ENCODE measurements at regions not wholly inside any gene's neighbourhood (a gene's known extent, or its start where the extent isn't known, plus 50 kb on each side); places are given as distances from the start of the nearest gene placed in this dataset.
"Not testable (repeated sequence)": the region's sequence is repeated elsewhere in the genome, so short reads cannot be mapped to it uniquely, and the experiment has no call there.

DNA sequence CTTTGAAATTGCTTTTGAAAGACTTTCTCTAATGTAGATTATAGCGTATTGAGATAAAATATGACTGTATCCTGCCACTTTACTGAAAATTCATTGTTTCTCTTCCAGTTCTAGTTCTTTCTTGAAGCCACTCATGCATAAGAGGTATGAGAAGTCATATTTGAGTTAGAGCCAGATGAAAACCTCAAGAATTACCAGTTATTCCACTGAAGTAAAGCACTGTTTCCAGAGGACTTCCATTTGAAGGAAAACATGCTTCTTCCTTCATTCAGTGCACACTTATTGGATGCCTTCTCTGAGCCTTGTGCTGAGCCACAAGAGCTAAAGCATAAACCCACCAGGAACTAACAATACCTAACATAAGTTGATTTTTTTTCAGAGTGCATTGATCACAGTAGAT, 513.4 kb downstream of the ZNF385D start:
- DNase-seq = no peak

DNA sequence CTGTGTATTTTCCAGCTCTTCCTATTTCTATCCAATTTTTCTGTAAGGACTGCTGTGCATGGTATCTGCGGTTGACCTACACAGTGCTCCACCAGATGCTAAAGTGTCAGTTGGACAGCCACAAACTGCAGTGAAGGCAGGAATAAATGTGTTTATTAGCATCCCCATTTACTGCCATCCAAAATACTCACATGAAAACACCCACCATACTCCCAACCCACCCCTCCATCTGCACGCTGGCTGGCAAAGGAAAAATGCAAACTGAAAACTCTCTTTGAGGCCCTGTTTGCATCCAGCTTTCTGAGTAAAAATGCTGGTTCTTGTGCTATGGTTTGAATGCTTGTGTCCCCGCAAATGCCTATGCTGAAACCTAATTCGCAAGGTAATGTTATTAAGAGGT, 515.5 kb downstream of the ZNF385D start:
- DNase-seq = no peak

DNA sequence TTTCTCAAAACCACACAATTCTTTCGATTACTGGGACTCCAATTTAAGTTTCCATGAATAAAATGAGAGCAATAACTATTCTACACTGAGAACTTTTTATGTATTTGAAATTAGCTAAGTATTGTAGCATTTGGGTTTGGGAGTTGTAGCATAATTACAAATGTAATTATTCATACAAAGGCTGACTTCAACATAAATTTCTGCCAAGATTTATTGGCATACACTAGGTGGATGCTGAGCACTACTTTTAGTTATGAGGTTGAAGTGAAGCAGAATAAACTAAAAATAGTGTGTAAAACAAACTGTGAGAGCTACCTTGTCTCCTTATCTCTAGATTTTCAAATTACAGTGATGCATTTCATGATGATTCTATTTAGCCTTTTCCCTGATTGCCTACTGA, 516.1 kb downstream of the ZNF385D start:
- no peak for DNase-seq

DNA sequence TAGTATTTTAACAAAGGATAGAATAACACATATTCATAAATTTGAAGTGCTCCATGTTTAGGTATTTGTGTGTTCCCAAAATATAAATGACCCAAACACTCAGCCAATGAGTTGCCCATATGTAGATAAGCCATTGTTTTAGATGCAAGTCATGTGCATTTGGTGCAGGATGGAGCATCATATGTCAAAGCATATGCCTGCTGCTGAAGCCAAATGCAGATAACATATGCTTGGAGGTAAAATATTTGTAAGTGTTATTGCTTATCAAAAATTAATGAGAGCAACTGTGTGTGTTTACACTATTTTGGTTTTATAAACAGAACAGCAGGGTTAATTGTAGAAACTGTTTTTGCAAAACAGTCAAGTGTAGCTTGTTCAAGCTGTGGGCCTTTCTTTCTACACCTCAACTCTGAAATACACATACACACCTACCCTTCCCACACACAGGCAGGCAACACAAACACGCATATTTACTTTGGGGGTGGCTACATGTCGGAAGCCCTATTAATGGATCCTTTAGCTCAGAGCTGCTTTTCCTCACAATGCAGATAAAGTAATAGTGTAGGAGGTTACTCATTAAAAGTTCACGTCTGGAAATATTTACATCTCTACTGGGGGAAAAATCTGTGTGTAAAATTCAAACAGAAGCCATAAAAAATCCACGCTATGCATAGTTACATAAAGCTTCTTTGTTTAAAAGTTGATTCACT, 521.4 kb downstream of the ZNF385D start:
- no peak for DNase-seq

DNA sequence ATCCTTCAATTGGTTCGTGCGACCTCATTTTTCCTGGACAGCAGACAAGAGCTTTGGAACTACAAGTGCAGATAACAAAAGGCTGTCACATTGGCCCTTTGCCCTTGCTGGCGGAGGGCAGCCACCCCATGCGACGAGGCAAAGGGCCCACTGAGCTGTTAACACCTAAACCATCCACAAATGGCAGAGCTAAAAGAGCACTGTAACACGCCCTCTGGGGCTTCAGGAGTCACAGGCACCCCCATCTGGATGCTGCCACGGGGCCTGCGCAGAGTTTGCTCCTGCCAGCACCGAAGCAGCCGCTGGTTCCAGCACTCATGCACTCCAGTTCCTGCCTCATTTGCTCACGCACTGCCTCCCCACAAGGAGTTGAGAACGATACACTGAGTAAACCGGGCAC, 524.9 kb downstream of the ZNF385D start:
- DNase-seq = no peak

DNA sequence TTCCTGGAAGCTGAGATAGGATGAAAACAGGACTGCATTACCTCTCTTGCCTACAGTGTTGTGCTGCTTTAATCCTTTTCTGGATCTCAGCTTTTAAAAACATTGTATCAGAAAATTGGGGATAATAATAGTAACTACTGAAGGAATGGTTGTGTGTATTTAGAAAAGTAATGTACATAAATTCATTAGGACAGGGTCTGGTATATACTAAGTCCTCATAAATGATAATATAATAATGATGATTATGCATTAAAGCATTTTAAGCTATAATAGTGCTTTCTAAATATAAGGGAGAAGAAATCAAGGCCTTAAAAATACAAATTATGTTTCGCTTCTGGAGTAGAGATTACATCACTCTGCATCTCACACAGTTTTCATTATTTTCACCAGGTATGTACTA, 530.1 kb downstream of the ZNF385D start:
- no peak for DNase-seq

DNA sequence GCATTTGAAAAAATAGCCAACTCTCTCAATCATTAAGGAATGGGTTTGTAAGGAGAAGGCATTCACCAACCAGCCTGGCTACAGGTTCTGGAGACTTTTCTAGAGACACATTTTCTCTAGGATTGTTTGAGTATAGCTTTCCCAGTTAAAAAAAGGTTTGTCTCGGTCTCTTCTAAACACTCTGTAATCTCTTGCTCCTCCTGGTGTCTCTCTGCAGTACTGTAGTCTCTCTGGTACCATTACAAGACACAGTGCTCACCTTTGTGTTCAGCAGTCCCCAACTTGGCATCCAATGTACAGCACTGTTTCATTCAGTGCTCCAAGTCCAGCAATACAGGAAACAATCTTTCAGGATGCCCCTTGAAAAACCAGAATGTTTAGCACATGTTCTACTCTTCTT, 534.4 kb downstream of the ZNF385D start:
- no peak for DNase-seq

DNA sequence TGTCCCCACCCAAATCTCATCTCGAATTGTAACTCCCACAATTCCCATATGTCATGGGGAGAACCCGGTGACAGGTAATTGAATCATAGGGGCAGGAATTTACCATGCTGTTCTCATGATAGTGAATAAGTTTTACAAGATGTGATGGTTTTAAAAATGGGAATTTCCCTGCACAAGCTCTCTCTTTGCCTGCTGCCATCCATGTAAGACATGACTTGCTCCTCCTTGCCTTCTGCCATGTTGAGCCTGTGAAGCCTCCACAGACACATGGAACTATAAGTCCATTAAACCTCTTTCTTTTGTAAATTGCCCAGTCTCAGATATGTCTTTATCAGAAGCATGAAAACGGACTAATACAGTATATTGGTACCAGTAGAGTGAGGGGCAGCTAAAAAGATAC, 546.9 kb downstream of the ZNF385D start:
- not testable (repeated sequence) for DNase-seq

DNA sequence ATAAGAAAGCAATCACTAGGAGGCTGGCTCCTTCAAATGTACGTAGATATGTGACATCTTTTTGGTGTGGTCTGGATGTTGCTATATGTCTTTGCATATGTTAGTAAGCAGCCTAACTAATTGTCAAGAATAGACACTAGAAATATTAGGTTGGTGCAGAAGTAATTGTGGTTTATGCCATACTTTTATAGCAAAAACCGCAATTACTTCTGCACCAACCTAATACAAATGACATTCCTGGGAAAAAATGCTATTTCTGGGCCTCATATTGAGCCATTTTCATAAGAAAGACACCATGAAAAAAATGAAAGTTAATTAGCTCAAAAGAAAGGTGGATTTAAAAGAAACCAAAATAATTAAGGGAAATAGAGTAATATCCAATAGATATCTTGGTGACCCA, 555.8 kb downstream of the ZNF385D start:
- no peak for DNase-seq

- DNase-seq = not testable (repeated sequence)
Observed at GRCh38 chr3:21194036-21194435, 557.0 kb downstream of the ZNF385D start.

- no peak for DNase-seq
Observed at GRCh38 chr3:21188459-21188858, 562.6 kb downstream of the ZNF385D start.

DNA sequence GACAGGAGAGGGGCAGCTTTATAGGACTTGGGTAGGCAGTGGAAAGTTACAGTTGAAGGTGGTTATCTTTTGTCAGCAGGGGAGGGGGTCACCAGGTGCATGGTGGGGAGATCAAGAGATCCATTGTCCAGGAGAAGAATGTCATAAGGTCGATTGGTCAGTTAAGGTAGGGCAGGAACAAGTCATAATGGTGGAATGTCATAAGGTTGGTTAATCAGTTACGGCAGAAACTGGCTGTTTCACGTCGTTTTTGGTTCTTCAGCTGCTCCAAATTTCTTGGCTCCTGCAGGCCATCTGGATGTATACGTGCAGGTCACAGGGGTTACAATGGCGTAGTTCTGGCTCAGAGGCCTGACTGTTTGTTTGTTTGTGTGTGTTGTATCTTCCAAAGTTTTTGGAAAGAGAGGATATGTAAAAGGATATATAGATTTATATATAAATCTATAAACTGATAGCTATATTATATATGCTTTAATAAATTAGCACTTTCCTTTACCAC, 565.1 kb downstream of the ZNF385D start:
- DNase-seq = no peak

DNA sequence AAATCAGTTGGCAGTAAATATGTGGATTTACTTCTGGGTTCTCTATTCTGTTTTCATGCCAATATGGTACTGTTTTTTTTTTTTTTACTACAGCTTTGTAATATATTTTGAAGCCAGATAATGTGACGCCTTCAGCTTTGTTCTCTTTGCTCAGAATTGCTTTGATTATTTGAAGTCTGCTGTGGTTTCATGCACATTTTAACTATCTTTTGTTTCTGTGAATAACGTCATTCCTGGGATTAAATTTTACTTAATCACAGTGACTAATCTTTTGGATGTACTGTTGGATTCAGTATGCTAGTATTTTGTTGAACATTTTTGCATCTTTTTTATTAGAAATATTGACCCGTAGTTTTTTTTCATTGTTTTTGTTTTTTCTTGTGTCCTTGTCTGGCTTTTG, 576.5 kb downstream of the ZNF385D start:
- no peak for DNase-seq

GRCh38 chr3:21170964-21171363, 580.0 kb downstream of the ZNF385D start:
- DNase-seq = no peak

DNA sequence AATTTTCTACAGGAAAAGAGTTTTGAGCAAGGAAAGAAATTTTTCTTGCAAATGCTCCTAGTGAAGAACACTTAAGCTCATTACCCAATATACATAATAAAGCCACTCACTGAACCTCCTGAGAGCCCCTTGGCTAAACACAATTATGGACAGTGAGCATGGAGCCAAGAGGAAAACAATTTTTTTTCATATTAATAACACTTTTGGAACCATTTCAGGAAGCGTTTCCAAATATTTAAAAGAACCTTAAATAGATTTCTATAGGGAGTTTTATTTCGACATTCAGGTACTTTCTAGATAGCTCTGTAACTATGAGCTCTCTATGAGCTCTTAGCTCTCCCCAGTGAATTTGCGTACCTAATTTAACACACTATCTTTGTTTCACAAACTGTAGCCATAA, 581.1 kb downstream of the ZNF385D start:
- DNase-seq = no peak

- DNase-seq = no peak
Observed at GRCh38 chr3:21168471-21168870, 582.5 kb downstream of the ZNF385D start.

- no peak for DNase-seq
Observed at GRCh38 chr3:21163956-21164355, 587.1 kb downstream of the ZNF385D start.

DNA sequence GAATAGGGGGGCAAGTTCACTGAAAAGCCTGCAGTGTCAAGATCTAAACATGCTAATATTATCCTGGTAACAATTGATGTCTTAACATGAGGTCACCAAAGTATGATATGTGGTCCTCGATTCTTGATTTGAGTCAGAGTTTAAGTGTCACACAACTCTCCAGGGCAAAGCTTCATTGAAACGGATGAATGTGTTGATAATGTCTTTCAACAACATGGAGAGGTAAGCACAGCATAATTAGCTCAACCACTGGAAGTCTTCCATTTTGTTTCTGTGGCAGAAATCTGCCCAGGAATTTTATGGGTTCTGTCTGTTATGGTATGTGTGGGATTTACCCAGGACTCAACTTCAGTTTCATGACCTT, 591.5 kb downstream of the ZNF385D start:
- DNase-seq = no peak

DNA sequence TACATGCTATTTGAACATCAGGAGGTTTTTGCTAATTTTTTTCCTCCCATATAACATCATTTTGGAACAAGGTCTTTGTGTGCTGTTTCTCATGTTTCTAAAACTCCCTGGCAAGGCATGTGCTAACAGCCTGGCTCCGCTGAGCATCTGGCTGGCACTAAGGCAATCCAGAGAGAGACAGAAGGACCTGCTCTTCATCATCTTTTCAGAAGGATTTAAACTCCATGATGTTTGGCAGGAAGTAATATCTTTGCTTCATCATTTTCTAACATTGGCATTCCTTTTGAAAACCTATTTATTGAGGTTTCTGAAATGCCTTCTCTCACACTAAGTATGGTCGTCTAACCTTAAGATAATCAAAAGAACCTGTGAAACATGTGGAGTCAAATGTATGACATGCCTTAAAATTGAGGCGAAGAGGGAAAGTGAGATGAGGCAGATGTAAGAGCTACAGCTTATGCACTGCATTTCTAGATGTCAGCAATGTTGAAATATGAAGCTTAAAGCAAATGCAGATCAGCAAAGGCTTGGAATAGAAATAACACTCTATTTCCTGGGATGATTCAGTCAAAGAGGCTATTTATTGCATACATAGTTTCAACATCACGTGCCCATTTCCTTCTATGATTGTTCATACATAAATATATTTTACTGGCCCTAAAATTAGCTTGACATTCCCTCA, 592.0 kb downstream of the ZNF385D start:
- no peak for DNase-seq

DNA sequence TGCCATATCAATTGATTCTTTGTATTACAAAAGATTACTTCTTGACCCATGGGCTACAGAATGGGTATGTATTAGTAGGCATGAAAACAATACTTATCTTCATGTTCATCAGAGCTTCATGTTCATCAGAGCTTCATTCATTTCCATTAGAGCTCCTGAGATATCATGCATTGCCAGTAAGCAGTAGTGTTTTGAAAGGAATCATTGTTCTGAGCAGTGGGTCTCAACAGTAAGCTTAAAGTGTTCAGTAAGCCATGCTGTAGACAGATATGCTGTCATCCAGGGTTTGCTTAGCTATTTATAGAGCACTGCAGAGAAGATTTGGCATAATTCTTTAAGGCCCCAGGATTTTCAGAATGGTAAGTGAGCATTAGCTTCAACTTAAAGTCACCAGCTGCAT, 596.1 kb downstream of the ZNF385D start:
- no peak for DNase-seq

DNA sequence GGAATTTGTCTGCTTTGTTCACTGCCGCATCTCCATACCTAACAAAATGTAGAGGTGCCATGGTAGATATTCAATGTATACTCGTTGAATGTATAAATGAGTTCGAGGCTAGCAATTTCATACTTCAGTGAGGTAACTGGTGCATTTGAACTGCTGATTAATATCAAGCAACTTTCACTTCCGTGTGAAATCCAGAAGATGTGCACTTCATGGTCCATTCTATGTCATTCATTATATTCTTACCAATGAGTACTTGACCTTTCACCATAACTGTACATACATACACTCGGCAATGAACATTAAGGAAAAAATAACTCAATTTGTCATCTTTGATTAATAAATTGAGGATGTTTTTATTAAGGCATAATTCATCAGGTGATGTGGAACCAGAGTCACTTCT, 598.5 kb downstream of the ZNF385D start:
- DNase-seq = no peak

GRCh38 chr3:21142949-21143348, 608.1 kb downstream of the ZNF385D start:
- no peak for DNase-seq

DNA sequence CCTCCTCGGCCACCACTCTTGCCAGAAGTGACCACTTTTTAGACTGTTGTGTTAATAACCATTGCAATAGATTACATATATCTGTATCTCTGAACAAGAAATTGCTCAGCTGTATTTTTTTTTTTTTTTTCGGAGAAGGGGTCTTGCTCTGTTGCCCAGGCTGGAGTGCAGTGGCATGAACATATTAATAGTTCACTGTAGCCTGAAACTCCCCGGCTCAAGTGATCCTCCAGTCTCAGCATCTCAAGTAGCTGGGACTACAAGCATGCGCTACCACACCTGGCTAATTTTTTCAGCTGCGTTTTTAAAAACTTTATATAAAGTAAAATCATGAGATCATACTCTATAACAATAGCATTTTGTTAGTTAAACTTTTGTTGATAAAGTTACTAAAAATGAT, 609.0 kb downstream of the ZNF385D start:
- no peak for DNase-seq

- no peak for DNase-seq
Observed at GRCh38 chr3:21140785-21141184, 610.2 kb downstream of the ZNF385D start.

DNA sequence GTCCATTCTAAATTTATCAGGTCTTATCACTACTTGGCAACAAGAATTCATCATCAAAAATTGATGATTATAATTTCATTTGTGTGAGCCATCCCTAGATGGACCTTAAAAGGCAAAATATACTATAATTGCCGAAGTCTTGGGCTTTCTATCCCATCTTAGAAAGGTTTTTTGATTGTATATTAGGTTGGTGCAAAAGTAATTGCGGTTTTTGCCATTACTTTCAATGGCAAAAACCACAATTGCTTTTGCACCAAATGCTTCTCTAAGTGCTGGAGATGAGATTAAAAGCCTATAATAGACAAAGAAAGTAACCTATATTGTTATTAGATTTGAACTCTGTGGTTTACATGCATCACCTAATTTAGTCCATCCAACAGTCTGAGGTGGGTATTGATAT, 612.9 kb downstream of the ZNF385D start:
- DNase-seq = no peak
